SH-SY5Y (cell line): ENCODE measurements at regions not wholly inside any gene's neighbourhood (a gene's known extent, or its start where the extent isn't known, plus 50 kb on each side); places are given as distances from the start of the nearest gene placed in this dataset.

Experiments used
- GATA2 ChIP-seq: IDR thresholded peaks from 2 replicates; pipeline ENCODE4 v1.6.1; 2011; ENCODE audit warnings: mild to moderate bottlenecking, low read depth, low read length
- GATA3 ChIP-seq: IDR thresholded peaks from 2 replicates; pipeline ENCODE4 v1.6.1; 2011; ENCODE audit warnings: low read depth, mild to moderate bottlenecking, low read length, moderate library complexity

- TF ChIP-seq GATA2 (no peak), GATA3 (no peak)
Measured at GRCh38 chr5:82635561-82636288, 357.6 kb upstream of the RPS23 start.

- TF ChIP-seq GATA3 (no peak), GATA2 (no peak)
Measured at GRCh38 chr5:82628364-82628910, 350.3 kb upstream of the RPS23 start.

- TF ChIP-seq GATA2 (no peak), GATA3 (no peak)
Measured at GRCh38 chr5:82624062-82624461, 345.9 kb upstream of the RPS23 start.

- TF ChIP-seq GATA3 (no peak), GATA2 (no peak)
Measured at GRCh38 chr5:82622711-82623514, 344.8 kb upstream of the RPS23 start.

- TF ChIP-seq GATA2 (no peak), GATA3 (no peak)
Measured at GRCh38 chr5:82622205-82622604, 344.1 kb upstream of the RPS23 start.

- TF ChIP-seq GATA3 (no peak), GATA2 (no peak)
Measured at GRCh38 chr5:82620957-82621600, 342.9 kb upstream of the RPS23 start.

GRCh38 chr5:82619097-82619496, 340.9 kb upstream of the RPS23 start:
- no peak for TF ChIP-seq GATA2
- TF ChIP-seq GATA3 = no peak

GRCh38 chr5:82614706-82615105, 336.6 kb upstream of the RPS23 start:
- TF ChIP-seq GATA3 (no peak), GATA2 (no peak)

- TF ChIP-seq GATA2 = no peak
- TF ChIP-seq GATA3 = no peak
Measured at GRCh38 chr5:82613891-82614290, 335.7 kb upstream of the RPS23 start.

GRCh38 chr5:82610686-82611085, 332.5 kb upstream of the RPS23 start:
- no peak for TF ChIP-seq GATA2
- TF ChIP-seq GATA3 = no peak

GRCh38 chr5:82605441-82605973, 327.4 kb upstream of the RPS23 start:
- TF ChIP-seq GATA3 = no peak
- no peak for TF ChIP-seq GATA2

- TF ChIP-seq GATA3 (no peak), GATA2 (no peak)
Measured at GRCh38 chr5:82603033-82603987, 325.2 kb upstream of the RPS23 start.

GRCh38 chr5:82601861-82602260, 323.7 kb upstream of the RPS23 start:
- TF ChIP-seq GATA3 (no peak), GATA2 (no peak)
